Hepatocyte (in vitro differentiated cells): ENCODE measurements at regions not wholly inside any gene's neighbourhood (a gene's known extent, or its start where the extent isn't known, plus 50 kb on each side); places are given as distances from the start of the nearest gene placed in this dataset.

Experiments
- EZH2 ChIP-seq: fragments of 200-600 bp; sonication (generic); IDR thresholded peaks from 2 replicates; pipeline ENCODE4 v1.6.1; 2016; ENCODE audit warnings: antibody characterized with exemption, mild to moderate bottlenecking, borderline replicate concordance
- EZH2phosphoT487 ChIP-seq: fragments of 200-600 bp; sonication (generic); IDR thresholded peaks from one replicate; pipeline ENCODE4 v1.6.1; 2018; ENCODE audit warnings: antibody characterized with exemption, mild to moderate bottlenecking, low read depth, moderate library complexity; ENCODE audit not compliant: unreplicated experiment, severe bottlenecking
- TF ChIP-seq, protein P1 (sequence below): fragments of 200-600 bp; sonication (generic); IDR thresholded peaks from 2 replicates; pipeline ENCODE4 v1.5.1; 2016; ENCODE audit warnings: antibody characterized with exemption, mild to moderate bottlenecking; ENCODE audit not compliant: poor library complexity

DNA sequence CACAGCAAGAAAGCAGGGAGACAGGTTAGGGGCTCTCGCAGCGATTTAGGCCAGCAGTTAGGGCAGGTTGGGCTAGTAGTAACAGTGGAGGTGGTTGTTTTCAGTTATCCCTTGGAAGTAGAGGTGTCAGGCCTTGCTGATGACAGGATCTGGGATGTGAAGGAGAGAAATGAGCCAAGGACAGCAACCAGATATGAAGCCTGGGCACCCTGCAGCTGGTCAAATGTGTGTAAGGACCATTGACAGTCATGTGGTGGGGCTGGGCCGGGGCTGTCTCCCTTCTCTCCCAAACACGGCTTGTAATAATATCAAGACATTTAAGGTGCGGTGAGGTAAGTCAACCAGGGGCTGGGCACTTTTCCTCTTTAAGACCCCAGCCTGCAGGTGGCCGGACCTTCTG, 112.5 kb upstream of the IGFBP3 start:
- TF ChIP-seq, protein P1, sequence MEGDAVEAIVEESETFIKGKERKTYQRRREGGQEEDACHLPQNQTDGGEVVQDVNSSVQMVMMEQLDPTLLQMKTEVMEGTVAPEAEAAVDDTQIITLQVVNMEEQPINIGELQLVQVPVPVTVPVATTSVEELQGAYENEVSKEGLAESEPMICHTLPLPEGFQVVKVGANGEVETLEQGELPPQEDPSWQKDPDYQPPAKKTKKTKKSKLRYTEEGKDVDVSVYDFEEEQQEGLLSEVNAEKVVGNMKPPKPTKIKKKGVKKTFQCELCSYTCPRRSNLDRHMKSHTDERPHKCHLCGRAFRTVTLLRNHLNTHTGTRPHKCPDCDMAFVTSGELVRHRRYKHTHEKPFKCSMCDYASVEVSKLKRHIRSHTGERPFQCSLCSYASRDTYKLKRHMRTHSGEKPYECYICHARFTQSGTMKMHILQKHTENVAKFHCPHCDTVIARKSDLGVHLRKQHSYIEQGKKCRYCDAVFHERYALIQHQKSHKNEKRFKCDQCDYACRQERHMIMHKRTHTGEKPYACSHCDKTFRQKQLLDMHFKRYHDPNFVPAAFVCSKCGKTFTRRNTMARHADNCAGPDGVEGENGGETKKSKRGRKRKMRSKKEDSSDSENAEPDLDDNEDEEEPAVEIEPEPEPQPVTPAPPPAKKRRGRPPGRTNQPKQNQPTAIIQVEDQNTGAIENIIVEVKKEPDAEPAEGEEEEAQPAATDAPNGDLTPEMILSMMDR = no peak
- TF ChIP-seq EZH2 (no peak), EZH2phosphoT487 (no peak)
